ENCODE measurements at regions not wholly inside any gene's neighbourhood (a gene's known extent, or its start where the extent isn't known, plus 50 kb on each side); places are given as distances from the start of the nearest gene placed in this dataset.

DNA sequence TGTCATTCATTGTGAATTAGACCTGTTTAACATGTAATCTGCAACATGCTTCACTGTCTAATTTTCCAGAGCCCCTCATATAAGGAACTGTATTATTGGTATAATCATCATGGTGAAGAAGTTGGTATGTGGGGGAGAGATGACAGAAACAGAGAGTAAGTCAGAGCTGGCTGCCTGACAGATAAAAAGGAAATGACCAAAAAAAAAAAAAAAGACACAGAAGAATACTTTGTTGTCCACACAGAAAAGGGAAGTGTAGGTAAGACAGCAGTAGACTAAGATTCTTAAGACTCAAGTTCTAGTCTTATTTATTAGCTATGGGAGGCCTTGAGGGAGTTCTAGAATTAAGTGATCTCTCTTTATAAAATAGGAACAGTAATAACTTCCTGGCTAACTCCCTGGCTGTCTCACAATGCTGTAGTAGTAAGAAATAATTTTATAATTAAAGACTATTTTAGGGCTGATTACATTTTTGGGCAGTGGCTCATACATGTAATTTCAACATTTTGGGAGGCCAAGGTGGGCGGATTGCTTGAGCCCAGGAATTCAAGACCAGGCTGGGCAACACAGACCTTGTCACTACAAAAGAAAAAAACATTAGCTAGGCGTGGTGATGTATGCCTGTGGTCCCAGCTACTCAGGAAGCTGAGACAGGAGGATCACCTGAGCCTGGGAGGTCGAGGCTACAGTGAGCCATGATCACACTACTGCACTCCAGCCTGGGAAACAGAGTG lies 102.5 kb downstream of the PRL start:
- no peak overlapping the region for H3K27ac ChIP-seq (ENCODE audit: low read depth, low read length)

DNA sequence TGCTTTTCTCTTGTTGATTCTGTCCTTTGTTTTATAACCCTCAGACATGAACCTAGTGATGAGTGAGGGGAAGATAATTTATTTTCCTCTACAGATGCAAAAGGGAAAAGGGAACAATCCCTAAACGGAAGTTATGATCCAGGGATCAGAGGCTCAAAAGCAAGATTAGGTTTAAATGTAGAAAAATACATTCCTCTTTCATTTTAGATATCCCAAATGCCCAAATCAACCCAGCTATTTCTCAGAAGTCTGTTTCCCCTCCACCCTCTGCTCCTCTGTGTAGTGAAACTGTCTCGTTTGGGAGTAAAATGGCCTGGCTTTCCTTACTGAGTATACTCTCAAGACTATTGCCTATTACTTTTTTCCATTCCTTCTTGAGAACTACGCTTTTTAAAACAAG lies 97.1 kb downstream of the PRL start:
- Histone ChIP-seq H3K27ac (ENCODE audit: low read depth, low read length) (no peak overlapping the region), H3F3A (ENCODE audit: control insufficient read depth, insufficient read depth) (no peaks in the 10 kb centered on the region), H3K79me2 (ENCODE audit: control insufficient read depth, low read length) (no peaks in the 10 kb centered on the region), H3K4me2 (ENCODE audit: low read length) (no peak overlapping the region), H3K4me1 (ENCODE audit: control insufficient read depth, low read length) (no peaks in the 10 kb centered on the region), H3K4me3 (ENCODE audit: low read length) (no peak overlapping the region), H3K9me3 (ENCODE audit: control insufficient read depth, insufficient read depth, low read length) (no peaks in the 10 kb centered on the region; the same call in 1 of the 2 replicates), H3K36me3 (ENCODE audit: control insufficient read depth, low read length) (no peaks in the 10 kb centered on the region), H3K9me2 (replicated peaks; ENCODE audit: control insufficient read depth, low read length) (no peaks in the 10 kb centered on the region), H3K27me3 (ENCODE audit: control insufficient read depth, low read length) (no peaks in the 10 kb centered on the region), H4K20me1 (ENCODE audit: control insufficient read depth, insufficient read depth, low read depth, low read length) (no peaks in the 10 kb centered on the region)
- TF ChIP-seq, protein P1, sequence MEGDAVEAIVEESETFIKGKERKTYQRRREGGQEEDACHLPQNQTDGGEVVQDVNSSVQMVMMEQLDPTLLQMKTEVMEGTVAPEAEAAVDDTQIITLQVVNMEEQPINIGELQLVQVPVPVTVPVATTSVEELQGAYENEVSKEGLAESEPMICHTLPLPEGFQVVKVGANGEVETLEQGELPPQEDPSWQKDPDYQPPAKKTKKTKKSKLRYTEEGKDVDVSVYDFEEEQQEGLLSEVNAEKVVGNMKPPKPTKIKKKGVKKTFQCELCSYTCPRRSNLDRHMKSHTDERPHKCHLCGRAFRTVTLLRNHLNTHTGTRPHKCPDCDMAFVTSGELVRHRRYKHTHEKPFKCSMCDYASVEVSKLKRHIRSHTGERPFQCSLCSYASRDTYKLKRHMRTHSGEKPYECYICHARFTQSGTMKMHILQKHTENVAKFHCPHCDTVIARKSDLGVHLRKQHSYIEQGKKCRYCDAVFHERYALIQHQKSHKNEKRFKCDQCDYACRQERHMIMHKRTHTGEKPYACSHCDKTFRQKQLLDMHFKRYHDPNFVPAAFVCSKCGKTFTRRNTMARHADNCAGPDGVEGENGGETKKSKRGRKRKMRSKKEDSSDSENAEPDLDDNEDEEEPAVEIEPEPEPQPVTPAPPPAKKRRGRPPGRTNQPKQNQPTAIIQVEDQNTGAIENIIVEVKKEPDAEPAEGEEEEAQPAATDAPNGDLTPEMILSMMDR (IDR thresholded peaks at IDR 0.05; ENCODE audit: low read depth, low read length, poor library complexity, severe bottlenecking): no peak
- TF ChIP-seq EZH2phosphoT487 (IDR thresholded peaks at IDR 0.05; ENCODE audit: borderline replicate concordance, low read length): no peak

More for the DNA sequence above, 102.5 kb downstream of the PRL start:
- no peaks in the 10 kb centered on the region for H3K9me3 ChIP-seq (ENCODE audit: control insufficient read depth, insufficient read depth, low read length)
- H3K4me3 ChIP-seq (ENCODE audit: low read length): no peak overlapping the region
- H3K4me1 ChIP-seq (ENCODE audit: control insufficient read depth, low read length): 0 out of 2 replicates have a peak, but pooled peaks cover 5% of the 10 kb centered on the region
- no peaks in the 10 kb centered on the region for H3F3A ChIP-seq (ENCODE audit: control insufficient read depth, insufficient read depth)
- H3K79me2 ChIP-seq (ENCODE audit: control insufficient read depth, low read length): no peaks in the 10 kb centered on the region
- H3K9me2 ChIP-seq (replicated peaks; ENCODE audit: control insufficient read depth, low read length): no peaks in the 10 kb centered on the region
- H3K36me3 ChIP-seq (ENCODE audit: control insufficient read depth, low read length): no peaks in the 10 kb centered on the region
- H3K4me2 ChIP-seq (ENCODE audit: low read length): no peak overlapping the region
- H3K27me3 ChIP-seq (ENCODE audit: control insufficient read depth, low read length): no peaks in the 10 kb centered on the region
- no peaks in the 10 kb centered on the region for H4K20me1 ChIP-seq (ENCODE audit: control insufficient read depth, insufficient read depth, low read depth, low read length)
- TF ChIP-seq EZH2phosphoT487 (IDR thresholded peaks at IDR 0.05; ENCODE audit: borderline replicate concordance, low read length): no peak
- TF ChIP-seq, protein P1 (IDR thresholded peaks at IDR 0.05; ENCODE audit: low read depth, low read length, poor library complexity, severe bottlenecking): no peak

DNA sequence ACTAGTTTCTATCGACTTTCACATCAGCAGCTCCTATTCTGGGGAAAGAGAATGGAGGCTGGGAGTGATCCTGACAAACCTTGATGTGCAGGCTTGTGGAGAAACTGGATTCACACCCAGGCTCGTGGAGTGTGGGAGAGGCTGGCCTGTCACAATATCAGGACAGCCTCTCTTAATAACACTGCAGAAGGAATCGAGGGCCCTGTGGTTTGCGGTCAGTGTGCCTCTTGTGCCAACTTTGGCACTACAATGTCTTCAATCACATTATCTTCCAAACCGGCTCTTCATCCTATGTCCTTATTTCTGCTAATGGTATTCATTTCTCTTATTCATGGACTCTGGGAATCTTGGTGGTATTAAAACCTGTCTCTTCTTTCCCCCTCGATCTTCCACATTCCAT lies 92.7 kb downstream of the PRL start:
- no peaks in the 10 kb centered on the region for H3K4me1 ChIP-seq (ENCODE audit: control insufficient read depth, low read length)
- H3K9me2 ChIP-seq (replicated peaks; ENCODE audit: control insufficient read depth, low read length): no peaks in the 10 kb centered on the region
- H3K9me3 ChIP-seq (ENCODE audit: control insufficient read depth, insufficient read depth, low read length): no peaks in the 10 kb centered on the region; the same call in 1 of the 2 replicates
- no peaks in the 10 kb centered on the region for H4K20me1 ChIP-seq (ENCODE audit: control insufficient read depth, insufficient read depth, low read depth, low read length)
- H3K27me3 ChIP-seq (ENCODE audit: control insufficient read depth, low read length): no peaks in the 10 kb centered on the region
- H3K36me3 ChIP-seq (ENCODE audit: control insufficient read depth, low read length): no peaks in the 10 kb centered on the region
- no peaks in the 10 kb centered on the region for H3K79me2 ChIP-seq (ENCODE audit: control insufficient read depth, low read length)
- no peaks in the 10 kb centered on the region for H3F3A ChIP-seq (ENCODE audit: control insufficient read depth, insufficient read depth)
- H3K4me2 ChIP-seq (ENCODE audit: low read length): no peak overlapping the region
- no peak overlapping the region for H3K27ac ChIP-seq (ENCODE audit: low read depth, low read length)
- TF ChIP-seq, protein P1 (IDR thresholded peaks at IDR 0.05; ENCODE audit: low read depth, low read length, poor library complexity, severe bottlenecking): no peak
- no peak for TF ChIP-seq EZH2phosphoT487 (IDR thresholded peaks at IDR 0.05; ENCODE audit: borderline replicate concordance, low read length)
- no peak overlapping the region for H3K4me3 ChIP-seq (ENCODE audit: low read length)

Measured in DOHH2 (cell line).